ENCODE measurements at regions not wholly inside any gene's neighbourhood (a gene's known extent, or its start where the extent isn't known, plus 50 kb on each side); places are given as distances from the start of the nearest gene placed in this dataset.

GRCh38 chr12:3947781-3948180, 74.6 kb upstream of the PARP11 start:
- TF ChIP-seq CTCF (IDR thresholded peaks at IDR 0.05) = no peak
- no peak for TF ChIP-seq POLR2A (IDR thresholded peaks at IDR 0.05)
